ENCODE measurements at regions not wholly inside any gene's neighbourhood (a gene's known extent, or its start where the extent isn't known, plus 50 kb on each side); places are given as distances from the start of the nearest gene placed in this dataset.
A peak's percentile ranks its signal among the peaks of the same experiment; 100 is the strongest.

GRCh38 chr3:68648494-68648893 lies 283.9 kb downstream of the TAFA4 start:
- DNase-seq (ENCODE audit: low read depth): peak; percentile 15
- Histone ChIP-seq H3K27me3 (ENCODE audit: control insufficient read depth, insufficient read depth, low read length) (no peaks in the 10 kb centered on the region), H3K4me3 (ENCODE audit: low read depth, low read length) (no peak overlapping the region), H3K36me3 (ENCODE audit: control insufficient read depth, insufficient read depth, low read length) (no peaks in the 10 kb centered on the region)
- no peak for FAIRE-seq
- TF ChIP-seq, protein P1, sequence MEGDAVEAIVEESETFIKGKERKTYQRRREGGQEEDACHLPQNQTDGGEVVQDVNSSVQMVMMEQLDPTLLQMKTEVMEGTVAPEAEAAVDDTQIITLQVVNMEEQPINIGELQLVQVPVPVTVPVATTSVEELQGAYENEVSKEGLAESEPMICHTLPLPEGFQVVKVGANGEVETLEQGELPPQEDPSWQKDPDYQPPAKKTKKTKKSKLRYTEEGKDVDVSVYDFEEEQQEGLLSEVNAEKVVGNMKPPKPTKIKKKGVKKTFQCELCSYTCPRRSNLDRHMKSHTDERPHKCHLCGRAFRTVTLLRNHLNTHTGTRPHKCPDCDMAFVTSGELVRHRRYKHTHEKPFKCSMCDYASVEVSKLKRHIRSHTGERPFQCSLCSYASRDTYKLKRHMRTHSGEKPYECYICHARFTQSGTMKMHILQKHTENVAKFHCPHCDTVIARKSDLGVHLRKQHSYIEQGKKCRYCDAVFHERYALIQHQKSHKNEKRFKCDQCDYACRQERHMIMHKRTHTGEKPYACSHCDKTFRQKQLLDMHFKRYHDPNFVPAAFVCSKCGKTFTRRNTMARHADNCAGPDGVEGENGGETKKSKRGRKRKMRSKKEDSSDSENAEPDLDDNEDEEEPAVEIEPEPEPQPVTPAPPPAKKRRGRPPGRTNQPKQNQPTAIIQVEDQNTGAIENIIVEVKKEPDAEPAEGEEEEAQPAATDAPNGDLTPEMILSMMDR (IDR thresholded peaks at IDR 0.05; ENCODE audit: insufficient read depth, low read length, severe bottlenecking): no peak

- FAIRE-seq (no peak), DNase-seq (ENCODE audit: low read depth) (no peak)
- TF ChIP-seq, protein P1 (IDR thresholded peaks at IDR 0.05; ENCODE audit: insufficient read depth, low read length, severe bottlenecking): no peak
- H3K36me3 ChIP-seq (ENCODE audit: control insufficient read depth, insufficient read depth, low read length): no peaks in the 10 kb centered on the region
- no peak overlapping the region for H3K4me3 ChIP-seq (ENCODE audit: low read depth, low read length)
- no peaks in the 10 kb centered on the region for H3K27me3 ChIP-seq (ENCODE audit: control insufficient read depth, insufficient read depth, low read length)
Measured at GRCh38 chr3:68631850-68632545, 300.3 kb downstream of the TAFA4 start.

GRCh38 chr3:68620211-68620610 lies 312.1 kb downstream of the TAFA4 start:
- TF ChIP-seq, protein P1 (IDR thresholded peaks at IDR 0.05; ENCODE audit: insufficient read depth, low read length, severe bottlenecking): no peak
- DNase-seq (ENCODE audit: low read depth) (no peak), FAIRE-seq (no peak)
- Histone ChIP-seq H3K4me3 (ENCODE audit: low read depth, low read length) (no peak overlapping the region), H3K36me3 (ENCODE audit: control insufficient read depth, insufficient read depth, low read length) (no peaks in the 10 kb centered on the region), H3K27me3 (ENCODE audit: control insufficient read depth, insufficient read depth, low read length) (no peaks in the 10 kb centered on the region)

DNA sequence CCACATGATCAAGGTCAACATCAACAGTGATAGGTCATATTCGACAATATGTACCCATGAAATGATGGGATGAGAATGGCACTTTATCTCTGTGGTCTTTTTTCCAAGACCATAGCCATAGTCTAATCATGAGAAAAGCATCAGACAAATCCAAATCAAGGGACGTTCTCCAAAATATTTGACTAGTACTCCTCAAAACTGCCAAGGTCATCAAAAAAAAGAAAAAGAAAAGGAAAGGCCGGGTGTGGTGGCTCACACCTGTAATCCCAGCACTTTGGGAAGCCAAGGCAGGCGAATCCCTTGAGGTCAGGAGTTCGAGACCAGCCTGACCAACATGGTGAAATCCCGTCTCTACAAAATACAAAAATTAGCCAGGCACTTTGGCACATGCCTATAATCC lies 318.3 kb downstream of the TAFA4 start:
- TF ChIP-seq, protein P1 (IDR thresholded peaks at IDR 0.05; ENCODE audit: insufficient read depth, low read length, severe bottlenecking): no peak
- Histone ChIP-seq H3K36me3 (ENCODE audit: control insufficient read depth, insufficient read depth, low read length) (no peaks in the 10 kb centered on the region), H3K4me3 (ENCODE audit: low read depth, low read length) (no peak overlapping the region), H3K27me3 (ENCODE audit: control insufficient read depth, insufficient read depth, low read length) (no peaks in the 10 kb centered on the region)
- DNase-seq (ENCODE audit: low read depth) (no peak), FAIRE-seq (no peak)

GRCh38 chr3:68571321-68571720 lies 361.0 kb downstream of the TAFA4 start:
- no peaks in the 10 kb centered on the region for H3K27me3 ChIP-seq (ENCODE audit: control insufficient read depth, insufficient read depth, low read length)
- H3K4me3 ChIP-seq (ENCODE audit: low read depth, low read length): no peak overlapping the region
- TF ChIP-seq, protein P1 (IDR thresholded peaks at IDR 0.05; ENCODE audit: insufficient read depth, low read length, severe bottlenecking): no peak
- no peaks in the 10 kb centered on the region for H3K36me3 ChIP-seq (ENCODE audit: control insufficient read depth, insufficient read depth, low read length)
- FAIRE-seq (no peak), DNase-seq (ENCODE audit: low read depth) (no peak)

GRCh38 chr3:68560728-68561127 lies 371.6 kb downstream of the TAFA4 start:
- no peaks in the 10 kb centered on the region for H3K36me3 ChIP-seq (ENCODE audit: control insufficient read depth, insufficient read depth, low read length)
- H3K27me3 ChIP-seq (ENCODE audit: control insufficient read depth, insufficient read depth, low read length): no peaks in the 10 kb centered on the region
- no peak overlapping the region for H3K4me3 ChIP-seq (ENCODE audit: low read depth, low read length)
- TF ChIP-seq, protein P1 (IDR thresholded peaks at IDR 0.05; ENCODE audit: insufficient read depth, low read length, severe bottlenecking): no peak
- DNase-seq (ENCODE audit: low read depth) (no peak), FAIRE-seq (no peak)
